GM12872 (cell line): ENCODE measurements at regions not wholly inside any gene's neighbourhood (a gene's known extent, or its start where the extent isn't known, plus 50 kb on each side); places are given as distances from the start of the nearest gene placed in this dataset.
A peak's percentile ranks its signal among the peaks of the same experiment; 100 is the strongest.

Experiments used
- CTCF ChIP-seq: IDR thresholded peaks from 3 replicates; pipeline ENCODE4 v1.5.1; 2011; ENCODE audit warnings: low read depth, mild to moderate bottlenecking, low read length, moderate library complexity; ENCODE audit not compliant: insufficient read depth

GRCh38 chr5:16382047-16382446 is 83.6 kb downstream of the ZNF622 start:
- no peak for TF ChIP-seq CTCF

- no peak for TF ChIP-seq CTCF
Observed at GRCh38 chr5:16378762-16379161, 86.8 kb downstream of the ZNF622 start.

- no peak for TF ChIP-seq CTCF
Observed at GRCh38 chr5:16372493-16372892, 93.1 kb downstream of the ZNF622 start.

- TF ChIP-seq CTCF = no peak
Observed at GRCh38 chr5:16366491-16366890, 99.1 kb downstream of the ZNF622 start.

- no peak for TF ChIP-seq CTCF
Observed at GRCh38 chr5:16364910-16365309, 100.7 kb downstream of the ZNF622 start.

- no peak for TF ChIP-seq CTCF
Observed at GRCh38 chr5:16350816-16351215, 114.8 kb downstream of the ZNF622 start.

- no peak for TF ChIP-seq CTCF
Observed at GRCh38 chr5:16346380-16346779, 119.2 kb downstream of the ZNF622 start.

GRCh38 chr5:16345454-16345853 is 120.1 kb downstream of the ZNF622 start:
- TF ChIP-seq CTCF = 0 out of 3 replicates have a peak, but pooled peaks have one; percentile 9
